HG03097 (cell line): ENCODE measurements at regions not wholly inside any gene's neighbourhood (a gene's known extent, or its start where the extent isn't known, plus 50 kb on each side); places are given as distances from the start of the nearest gene placed in this dataset.

Source experiments
- ATAC-seq: cut with Tn5 transposase; IDR thresholded peaks from one replicate; pipeline ENCODE4 v1.9.1; 2021; ENCODE audit not compliant: unreplicated experiment, low FRiP score

DNA sequence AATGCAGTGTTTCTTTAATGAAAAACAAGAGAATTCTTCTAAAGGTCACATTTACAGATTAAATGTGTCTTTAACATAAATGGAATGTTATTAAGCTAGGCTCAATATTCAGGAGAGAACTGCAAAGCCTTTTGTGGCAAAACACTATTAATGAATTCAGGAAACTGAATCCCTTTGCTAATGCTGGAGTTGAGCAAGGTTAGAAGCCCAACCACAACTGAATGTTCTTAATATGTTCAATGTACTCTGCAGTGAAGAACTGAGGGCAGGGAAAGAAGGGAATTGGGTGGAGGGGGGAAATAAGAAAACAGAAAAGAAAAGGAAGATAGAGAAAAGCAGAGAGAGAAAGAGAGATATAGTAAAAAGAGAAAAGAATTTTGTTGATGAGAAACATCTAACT, 276.7 kb upstream of the TMEM161B start:
- ATAC-seq, result no peak

DNA sequence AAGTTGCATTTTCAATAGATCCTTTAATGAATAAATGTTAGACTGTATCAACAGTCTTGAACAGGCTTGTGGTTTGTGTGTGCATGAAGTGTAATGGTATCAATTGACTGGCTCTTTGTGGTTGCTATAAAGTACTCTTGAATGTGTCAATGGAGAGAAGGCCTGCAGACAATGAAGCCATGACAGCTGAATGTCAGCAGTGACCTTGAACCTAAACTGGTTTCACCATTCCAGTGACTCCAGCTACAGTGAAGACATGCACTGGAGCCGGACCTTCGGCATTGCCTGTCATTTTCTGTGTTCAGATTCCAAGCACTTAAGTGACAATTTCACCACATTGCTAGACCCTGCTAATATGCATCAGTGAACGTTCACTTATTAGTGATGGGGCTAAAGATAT, 276.0 kb upstream of the TMEM161B start:
- ATAC-seq, result no peak

DNA sequence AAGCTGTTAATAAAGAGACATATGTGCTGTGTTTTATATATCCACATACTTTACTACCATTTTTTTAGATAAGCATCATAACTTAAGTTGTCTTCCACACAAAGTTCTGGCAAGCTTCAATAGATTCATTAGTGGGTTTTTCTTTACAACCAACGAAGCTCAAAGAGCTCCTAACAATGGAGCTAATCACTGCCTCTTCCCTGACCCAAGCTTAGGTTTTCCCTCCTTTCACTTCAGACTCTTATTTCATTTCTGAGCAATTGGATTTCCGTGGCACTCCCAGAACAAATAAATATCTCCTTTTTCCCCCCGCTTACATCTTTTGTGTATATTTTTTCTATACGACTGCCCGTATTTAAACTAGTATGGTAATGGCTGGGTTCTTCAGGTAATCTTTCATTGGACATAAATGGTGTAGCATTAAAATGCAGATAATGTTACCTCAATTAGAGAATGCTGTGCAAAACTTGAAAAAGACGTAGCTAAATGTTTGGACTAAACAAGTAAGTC, 275.5 kb upstream of the TMEM161B start:
- ATAC-seq, result no peak

DNA sequence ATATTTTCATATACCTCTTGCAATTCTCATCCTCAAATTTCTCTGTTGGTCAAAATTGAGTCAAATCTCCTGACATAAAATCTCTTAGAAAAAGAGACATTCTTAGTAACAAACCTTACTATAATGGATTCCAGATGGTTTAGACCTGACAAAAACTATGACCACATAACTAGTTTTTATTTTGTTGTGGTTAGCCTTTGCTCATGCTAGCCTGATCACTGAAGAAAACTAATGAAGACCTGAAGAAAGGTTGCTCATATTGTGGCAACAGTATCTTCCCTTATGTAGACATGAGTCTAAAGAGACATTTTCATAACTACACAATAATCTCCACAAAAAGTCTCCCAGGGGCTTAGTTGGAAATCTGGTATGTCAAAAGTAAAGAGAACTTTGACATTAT, 274.1 kb upstream of the TMEM161B start:
- ATAC-seq, result no peak

DNA sequence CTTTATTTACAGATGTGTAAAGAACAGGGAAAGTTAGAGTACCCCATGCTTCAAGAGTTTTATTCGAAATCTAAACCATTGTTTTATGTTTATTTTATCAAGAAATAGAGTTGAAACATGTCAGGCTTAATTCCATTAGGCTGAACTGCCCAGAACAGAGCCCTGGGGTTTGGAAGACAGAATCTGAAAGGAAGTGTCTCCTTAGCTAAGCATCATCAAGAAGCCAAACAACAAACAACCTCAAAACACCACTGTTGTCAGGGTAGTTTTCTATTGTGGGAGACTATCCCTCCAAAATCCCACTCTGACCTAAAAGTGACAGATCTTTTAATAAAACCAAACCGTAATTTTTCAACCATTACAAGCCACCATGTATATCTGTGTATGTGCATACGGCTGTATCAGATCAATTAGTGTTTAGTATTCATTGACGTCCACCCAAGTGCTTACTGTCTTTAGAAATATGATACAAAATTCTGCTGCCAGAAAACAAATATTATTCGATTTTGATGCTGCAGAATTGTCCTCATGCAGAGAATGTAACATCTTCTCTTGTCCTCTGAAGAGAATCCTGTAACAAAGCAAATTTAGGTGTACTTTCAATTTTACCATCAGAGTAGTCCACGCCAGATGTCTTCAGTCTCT, 271.9 kb upstream of the TMEM161B start:
- ATAC-seq, result no peak

DNA sequence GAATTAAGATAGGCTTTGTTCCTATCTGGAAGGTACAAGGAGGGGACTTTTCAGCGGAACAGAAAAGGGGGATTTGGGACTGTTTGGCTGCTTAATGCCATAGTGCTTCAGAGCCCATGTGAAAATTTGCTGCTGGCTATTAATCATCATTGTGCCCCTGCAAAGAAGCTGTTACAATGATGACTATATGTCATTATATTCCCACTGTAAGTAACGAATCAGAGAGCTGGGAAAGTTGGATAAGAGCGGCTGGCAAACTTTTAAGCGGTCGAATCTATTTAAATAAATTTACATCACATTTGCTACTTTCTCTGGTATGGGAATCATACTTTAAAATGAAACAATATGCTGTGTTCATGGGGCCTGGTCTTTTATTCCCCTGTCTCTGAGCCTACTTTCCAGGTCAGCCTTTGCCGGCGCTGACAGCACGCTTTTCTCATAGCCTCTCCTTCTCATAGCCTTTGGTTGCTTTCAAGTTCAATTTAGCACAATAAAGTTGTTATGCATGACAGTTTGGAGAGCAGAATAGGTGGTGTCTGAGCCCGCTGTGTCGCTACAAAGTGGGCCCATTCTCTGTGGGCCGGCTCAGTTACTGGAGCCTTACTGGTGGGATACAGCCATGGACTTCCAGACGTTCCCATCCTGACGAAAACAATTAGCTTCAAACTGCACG, 271.2 kb upstream of the TMEM161B start:
- no peak for ATAC-seq

DNA sequence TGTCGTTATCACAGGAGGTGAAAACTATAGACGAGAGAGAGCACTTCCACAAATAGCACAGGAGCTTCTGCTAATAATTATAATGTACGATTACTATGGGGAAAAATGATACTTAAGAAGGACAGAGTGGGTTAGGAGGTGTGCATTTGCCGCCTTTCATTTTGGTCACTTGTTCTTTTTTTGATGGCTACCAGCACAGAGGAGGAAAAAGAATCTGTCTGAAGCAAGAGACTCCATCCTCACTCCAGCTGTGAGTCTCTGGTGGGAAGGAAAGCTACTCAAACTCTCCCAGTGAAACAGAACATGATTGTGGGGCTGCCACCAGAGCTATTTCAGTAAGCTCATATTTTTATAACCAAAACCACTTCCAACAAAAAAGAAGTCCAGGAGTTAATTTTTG, 270.4 kb upstream of the TMEM161B start:
- no peak for ATAC-seq

DNA sequence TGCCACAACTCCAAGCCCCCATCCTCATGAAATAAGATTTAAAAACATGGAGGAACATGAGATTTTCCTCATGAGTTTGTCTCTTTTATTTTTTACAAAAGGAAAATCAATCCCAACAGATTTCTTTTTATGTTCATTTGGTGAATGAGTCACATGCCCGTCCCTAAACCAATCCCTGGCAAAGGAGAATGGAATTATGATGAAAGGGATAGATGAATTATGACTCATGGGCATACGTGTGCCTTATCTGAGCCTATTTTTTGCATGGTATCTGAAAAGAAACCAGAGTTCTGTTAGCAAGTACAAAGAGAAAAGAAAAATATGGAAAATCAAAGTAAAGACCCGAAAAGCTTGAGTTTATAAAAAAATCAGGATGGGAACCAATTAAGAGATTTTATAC, 267.5 kb upstream of the TMEM161B start:
- ATAC-seq, result no peak

DNA sequence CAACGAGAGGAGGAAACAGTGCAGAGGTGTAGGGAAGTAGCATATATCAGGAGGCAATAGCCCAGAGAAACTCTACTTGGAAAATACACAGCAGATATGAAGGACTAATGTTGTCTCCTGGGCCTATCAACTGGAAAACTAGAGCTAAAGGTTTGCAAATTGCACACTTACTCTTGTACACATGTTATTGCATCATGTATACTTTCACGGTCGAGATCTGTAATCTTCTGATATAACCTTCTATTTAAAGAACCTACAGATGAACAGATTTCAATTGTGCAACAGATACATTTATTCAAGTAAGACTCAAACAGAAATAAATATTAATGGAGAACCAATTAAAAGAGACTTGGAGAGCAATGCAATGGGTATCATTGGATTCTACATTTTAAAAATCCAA, 256.3 kb upstream of the TMEM161B start:
- no peak for ATAC-seq

DNA sequence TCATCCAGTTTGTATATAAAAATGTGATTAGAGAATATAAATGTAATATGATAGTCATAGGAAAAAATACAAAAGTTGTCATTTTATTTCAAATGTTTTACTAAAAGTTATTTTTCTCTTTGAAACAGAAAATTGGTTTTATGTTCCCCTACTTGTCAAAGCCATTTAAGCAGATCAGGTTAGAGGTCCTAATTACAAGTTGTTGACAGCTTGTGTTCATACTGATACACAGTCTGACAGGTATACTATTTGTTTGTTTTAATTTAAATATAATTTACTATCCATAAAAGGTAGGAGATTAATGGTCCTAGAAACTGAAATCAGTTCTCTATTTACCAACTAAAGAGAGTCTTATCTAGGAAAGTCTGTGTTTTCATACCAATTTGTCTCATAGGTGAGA, 250.4 kb upstream of the TMEM161B start:
- no peak for ATAC-seq

DNA sequence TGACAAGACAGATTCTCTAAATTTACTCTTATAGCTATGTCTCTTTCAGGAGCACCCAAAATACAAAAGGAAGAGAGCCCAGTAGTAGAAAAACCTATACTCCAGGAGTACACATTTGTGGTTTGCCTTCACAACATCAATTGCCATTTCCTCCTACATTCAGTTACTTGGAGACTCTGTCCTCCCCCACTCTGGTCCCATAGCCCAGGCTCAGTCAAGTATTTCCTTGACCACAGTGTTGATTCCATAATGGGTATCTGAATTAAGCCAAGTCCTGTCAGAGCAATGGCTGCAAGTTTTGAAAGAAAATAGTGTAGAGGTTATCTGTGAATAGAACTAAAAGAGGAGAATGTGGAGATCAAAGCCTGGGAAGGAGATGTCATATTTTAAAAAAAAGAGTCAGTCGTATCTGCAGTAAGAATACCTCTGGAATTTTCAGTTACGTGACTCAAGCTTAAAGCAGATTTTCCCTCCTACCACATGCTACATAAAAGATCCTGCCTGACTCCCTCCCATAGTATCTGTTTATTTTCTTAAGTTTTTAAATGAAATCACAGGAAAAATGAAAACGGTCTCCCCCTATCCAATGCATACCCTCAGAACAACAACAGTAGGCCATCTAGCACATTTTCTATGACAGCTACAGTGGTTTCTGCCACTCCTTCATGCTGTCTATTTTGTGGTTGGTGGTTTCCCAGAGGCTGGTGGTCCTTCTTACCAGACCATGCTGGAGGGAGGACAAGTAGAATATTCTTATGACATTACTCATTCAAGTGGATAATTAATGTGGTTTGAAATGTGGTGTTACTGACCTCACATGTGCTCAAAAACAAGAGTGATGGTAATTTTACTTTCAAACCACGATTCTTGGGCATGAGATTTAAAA, 249.7 kb upstream of the TMEM161B start:
- ATAC-seq, result no peak

DNA sequence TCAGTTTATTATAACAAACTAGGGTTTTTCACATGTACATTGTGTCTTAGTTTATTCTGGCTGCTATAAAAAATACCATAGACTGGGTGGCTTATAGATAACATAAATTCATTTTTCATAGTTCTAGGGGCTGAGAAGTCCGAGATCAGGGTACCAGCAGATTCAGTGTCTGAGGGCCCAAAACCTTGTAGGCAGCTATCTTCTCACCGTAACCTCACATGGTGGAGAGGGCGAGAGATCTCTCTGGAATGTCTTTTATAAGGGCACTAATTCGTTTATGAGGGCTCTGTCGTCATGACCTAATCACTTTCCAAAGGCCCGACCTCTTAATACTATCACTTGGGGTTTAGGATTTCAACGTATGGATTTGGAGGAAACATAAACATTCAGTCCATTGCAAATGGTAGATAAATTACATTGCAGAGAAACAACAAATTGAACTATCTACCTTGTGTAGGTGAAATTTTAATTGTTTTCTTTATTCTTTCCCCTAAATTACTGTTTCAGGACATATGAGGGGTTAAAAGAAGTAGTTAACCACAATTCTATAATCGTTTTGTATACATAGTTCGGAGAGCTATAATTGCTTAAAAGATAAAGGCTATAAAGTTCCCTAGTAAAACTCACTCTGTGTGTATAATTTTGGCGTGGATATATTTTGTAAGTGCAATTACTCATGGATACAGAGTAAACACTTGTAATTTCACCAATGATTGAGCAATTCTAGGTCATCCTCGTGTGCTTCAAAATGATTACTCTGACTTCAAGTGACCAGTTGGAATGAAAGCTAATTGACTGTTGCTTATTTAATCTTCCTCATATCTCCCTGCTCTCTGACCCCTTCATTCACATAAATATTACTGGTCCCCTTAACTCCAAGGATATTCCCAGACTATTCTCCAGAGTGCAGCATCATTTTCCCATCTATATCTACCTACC, 247.5 kb upstream of the TMEM161B start:
- no peak for ATAC-seq

DNA sequence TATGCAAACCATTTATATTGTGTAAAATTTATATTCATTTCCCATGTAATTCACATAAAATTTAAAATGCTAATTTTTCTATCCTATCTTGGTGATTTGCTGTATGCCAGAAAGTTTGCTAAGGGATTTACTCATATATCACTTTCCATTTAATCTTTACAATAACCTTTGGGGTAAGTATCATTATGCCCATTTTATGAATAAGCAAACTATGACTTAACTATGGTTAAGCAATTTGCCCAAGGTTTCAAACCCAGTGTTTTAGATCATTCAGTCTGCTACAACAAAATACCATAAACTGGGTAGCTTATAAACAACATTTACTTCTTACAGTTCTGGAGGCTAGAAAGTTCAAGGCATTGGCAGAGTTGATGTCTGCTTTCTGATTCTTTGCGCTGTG, 246.4 kb upstream of the TMEM161B start:
- ATAC-seq, result no peak

DNA sequence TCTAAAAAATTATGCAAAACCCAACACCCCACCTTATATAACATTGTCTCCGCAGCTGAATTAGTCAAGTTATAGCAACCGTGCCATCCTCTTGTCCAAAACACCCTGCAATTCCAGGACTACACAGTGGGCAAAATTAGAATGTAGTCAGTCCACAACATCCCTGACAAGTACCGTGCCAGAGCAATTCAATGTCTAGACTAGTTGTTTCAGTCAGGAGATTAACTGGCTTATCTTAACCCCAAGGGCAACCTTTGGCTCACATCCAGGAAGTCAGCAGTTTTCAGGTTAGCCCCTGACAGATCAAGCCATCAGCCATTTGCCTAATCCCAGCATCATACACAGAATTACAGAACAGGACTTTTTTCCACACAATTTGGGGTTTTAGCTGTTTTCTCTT, 240.8 kb upstream of the TMEM161B start:
- no peak for ATAC-seq

DNA sequence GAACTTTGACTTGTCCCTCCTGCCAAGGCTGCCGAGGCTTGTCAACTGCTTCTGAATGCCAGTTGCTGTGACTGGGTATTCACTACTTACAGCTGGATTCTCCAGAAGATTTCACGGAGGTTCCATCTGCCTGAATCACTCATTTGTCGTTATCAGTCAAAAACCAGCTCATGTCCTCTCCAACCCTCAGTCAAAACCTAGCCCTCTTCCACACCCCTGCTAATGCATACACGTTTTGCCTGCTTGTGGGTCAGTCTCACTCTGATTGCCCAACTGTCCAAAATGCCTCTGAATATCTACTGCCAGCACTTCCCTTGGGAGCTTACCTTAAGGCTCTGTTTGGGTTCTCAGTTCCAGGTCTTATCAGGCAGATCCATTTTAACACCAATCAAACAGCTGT, 238.6 kb upstream of the TMEM161B start:
- ATAC-seq, result no peak

DNA sequence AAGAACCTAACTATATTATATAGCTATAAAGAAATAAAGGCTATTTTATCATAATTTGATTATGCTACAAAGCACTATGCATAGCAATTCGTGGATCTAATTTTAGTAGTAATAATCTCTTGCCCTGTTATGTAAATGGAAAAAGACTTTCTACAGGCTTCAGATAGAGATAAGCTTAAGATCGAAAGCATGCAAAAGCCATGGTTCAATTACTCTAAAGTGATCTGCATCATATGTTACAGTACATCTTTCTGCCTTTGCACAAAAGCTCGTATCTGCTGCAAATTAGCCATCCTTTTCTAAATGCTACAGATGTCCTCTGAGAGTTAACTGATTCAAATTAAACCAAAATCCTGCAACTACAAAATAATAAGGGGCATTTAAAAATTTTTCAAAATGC, 234.8 kb upstream of the TMEM161B start:
- no peak for ATAC-seq

DNA sequence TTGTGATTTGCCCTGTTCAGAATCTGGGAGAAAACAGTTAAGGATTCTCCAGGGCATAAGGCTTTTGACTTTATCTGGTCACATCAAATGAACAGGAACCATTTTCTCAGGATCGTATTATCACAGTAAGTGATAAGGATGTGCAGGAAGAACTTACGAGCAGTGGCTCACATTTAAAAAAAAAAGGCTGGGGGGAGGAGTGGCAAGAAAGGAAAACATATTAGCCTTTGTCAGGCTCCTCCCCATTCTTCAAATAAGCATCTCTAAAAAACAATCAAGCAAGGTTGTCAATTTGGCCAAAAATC, 234.3 kb upstream of the TMEM161B start:
- ATAC-seq, result no peak

DNA sequence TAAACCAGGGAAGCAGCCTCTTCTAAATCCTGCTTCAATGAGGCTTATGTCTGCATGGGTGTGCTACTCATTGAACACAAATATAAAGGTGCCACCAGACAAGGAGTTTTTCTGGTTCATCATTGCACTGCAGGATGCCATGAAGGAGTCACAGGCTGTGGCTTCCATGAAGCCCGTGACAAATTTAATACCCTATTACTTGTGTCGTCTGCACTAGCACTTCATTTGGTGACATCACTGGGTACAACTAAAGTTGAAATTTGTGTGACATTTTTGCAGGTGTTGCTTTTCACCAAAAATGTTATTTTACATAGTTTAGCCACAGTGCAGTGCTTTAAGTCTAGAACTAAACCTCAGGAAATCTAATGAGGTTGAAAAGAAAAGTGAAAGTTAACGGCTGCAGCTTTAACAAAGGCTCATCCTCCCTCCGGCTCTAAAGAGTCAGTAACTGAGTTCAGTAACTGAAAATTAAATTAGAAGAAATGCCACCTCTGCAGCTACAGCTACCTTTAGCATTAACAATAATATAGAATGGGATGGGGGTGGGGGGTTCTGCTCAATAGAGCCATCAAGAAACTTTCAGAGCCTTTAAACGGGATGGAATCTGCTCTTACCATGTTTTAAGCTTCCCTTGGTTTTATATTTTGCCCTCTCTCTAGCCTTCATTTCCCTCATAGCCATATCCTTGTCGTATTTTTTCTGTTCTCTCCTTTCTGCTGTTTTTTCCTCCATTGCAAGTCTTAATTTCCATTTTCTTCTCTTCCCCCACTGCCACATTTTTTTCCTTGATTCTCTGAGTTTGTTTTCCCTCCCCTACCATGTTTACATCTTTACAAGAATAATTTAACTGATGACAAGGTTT, 233.8 kb upstream of the TMEM161B start:
- peak; percentile 95 for ATAC-seq

DNA sequence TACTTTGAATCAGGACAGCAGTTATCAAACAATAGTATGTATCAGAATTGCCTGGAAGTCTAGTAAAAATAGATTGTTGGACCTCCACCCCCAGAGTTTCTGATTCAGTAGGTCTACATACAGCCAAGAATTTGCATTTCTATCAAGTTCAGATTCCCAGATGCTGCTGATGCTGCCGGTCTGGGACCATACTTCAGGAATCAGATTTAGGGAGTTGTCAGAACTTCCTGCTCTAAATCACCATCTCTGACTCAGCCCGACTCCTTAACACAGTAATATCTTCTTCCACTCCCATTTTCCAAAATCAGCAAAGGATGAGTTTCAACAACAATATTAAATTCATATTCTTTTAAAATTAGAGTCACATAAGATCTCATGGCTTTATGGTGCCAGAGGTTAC, 227.2 kb upstream of the TMEM161B start:
- no peak for ATAC-seq

DNA sequence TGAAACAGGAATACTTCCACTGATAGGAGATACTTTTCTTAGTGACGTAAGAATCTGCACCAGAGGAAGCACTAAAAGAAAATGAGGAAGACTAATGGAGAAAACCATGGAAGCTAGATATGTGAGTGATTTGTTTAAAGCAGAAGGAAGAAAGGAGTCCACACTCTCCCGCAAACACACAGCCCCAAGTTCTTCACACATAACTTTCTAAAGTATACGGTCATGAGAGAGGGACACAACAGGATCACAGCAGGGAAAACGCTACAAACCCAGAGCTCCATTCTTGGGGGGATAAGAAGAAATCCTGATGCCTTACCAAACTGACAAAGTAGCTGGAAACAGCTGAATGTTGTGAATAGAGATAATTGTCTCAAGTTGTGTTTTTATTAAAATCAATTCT, 222.2 kb upstream of the TMEM161B start:
- ATAC-seq, result no peak
